Fibroblast of gingiva (primary cell): ENCODE measurements at regions not wholly inside any gene's neighbourhood (a gene's known extent, or its start where the extent isn't known, plus 50 kb on each side); places are given as distances from the start of the nearest gene placed in this dataset.

Experiments used
- DNase-seq: peaks from one replicate; pipeline ENCODE4 v3.0.0-alpha.2; 2011; ENCODE audit warnings: low read depth

- DNase-seq, result no peak
Measured at GRCh38 chr1:193346085-193346484, 159.7 kb upstream of the B3GALT2 start.

DNA sequence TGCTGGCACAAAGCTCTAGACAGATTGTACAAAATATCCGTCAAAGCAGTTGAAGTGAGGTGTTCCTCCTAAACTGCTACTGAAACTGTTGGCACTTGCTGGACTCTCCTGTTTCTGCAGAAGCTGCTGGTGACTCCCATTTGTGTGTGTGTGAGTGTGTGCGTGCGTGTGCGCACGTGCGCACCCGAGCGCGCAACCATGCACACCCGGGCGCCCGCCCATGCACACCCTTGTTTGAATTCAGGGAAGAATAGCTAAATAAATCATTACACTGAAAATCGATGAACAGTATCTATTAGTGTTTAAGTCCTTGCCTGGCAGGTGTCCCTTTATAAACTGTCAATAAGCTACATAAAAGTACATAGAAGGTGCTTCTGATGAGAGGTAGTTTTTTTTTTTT is 156.4 kb upstream of the B3GALT2 start:
- DNase-seq, result no peak

- no peak for DNase-seq
Measured at GRCh38 chr1:193340331-193340730, 153.9 kb upstream of the B3GALT2 start.

DNA sequence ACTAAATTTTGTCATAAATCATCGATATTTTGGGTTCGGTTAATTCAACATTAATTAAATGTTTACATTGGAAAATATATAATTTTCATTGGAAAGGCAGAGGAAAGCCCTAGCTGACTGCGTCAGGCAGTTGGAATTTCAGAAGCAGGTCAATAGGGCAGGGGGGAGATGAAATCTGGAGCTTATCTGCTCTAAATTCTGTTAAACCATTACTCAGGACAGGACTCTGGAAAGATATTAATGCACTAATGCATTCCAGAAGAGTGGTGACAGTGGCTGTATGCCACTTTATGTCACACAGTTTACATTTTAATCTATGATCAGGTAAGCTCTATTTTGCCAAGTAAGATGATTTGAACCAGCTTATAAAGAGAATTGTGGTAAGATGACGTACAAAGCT is 153.0 kb upstream of the B3GALT2 start:
- DNase-seq, result no peak

DNA sequence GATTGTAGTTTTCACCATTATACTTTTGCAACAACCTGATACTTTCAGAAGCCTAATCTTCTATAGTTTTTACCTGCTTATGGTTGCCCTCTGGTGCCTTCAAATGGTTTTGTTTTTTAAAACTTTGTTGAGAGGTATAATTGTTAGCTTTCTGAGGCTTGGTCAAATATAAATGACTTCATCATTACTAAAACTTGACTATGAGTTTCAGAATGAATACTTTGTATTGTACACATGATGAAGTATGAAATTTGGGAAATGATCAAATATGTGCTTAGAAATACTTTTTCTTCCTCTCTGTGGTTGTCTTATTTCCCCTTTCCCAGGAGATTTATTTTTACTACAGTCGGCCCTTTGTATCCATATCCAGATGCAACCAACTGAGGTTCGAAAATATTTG is 151.8 kb upstream of the B3GALT2 start:
- DNase-seq, result peak; percentile 7

DNA sequence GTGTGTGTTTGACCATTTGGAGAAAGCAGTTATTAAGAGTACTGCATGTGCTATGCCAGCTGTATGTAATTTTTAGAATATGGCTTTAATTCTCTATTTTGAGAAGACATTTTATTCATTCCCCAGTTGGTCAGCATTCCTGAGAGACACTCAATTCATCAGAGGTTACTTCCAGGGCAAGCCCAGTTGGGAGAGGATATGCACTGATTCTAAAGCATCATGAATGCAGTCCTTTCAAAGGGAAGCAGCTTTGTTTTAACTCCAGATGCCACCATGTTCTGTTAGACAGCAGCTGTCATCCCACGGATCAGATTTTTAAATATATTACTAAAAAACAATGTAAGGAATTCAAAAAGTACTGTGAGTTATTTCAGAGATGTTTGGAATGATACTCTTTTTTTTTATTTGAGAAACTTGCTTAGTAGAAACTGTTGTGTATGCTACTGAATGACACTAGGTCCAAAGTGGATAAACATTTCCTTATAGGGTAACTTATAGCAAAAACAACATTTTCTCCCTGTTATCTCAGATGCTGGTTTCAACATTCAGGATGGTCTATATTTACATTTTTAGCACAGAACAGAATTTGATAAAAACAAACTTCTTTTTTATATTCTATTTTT is 149.5 kb upstream of the B3GALT2 start:
- peak; percentile 83 for DNase-seq

DNA sequence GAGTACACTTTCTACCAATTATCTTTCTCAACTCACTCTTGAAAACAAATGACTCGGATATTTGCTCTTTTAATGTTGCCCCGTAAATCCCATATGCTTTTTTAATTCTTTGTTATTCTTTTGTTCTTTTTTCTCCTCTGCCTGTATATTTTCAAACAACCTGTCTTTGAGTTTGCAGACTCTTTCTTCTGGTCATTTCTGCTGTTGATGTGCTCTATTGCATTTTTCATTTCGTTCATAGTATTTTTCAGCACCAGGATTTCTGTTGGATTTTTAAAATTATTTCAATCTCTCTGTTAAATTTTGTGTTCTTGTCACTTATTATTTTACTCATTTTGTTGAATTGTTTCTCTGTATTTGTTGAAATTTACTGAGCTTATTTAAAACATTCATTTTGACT is 146.8 kb upstream of the B3GALT2 start:
- DNase-seq, result no peak

DNA sequence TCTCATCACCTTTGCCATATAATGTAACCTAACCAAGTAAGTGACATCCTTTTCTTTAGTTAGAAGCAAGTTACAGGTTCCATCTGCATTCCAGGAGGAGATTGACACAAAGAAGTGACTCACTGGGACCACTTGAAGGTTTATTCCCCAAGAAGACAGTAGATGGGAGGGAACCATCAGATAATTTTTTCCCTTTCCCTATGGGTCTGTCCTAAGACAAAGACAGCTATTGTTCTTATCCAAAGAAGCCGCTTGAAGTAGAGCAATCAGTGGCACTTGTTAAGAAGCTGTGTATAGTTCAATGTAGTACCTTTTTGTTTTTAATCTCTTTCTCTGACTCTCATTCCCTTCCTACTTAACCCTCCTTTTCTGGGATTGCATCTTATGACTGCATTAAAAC is 139.9 kb upstream of the B3GALT2 start:
- DNase-seq, result no peak

DNA sequence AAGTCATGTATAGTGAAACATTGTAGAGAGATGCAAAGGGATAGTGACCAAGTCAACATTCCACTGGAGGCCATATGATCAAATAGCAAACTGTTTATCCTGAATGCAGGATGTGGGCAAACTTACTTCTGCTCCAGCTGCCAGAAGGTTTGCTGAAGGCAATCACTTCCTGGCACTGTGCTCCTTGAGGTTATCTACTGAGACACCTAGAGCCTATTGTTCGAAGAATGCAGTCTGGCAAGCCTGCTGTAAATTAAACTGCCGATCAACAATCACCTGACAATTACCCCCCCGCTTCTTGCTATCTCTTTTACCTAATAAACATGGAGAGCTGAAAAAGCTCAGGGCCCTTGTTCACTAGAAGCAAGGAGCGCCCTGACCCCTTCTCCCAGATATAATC is 139.4 kb upstream of the B3GALT2 start:
- no peak for DNase-seq

DNA sequence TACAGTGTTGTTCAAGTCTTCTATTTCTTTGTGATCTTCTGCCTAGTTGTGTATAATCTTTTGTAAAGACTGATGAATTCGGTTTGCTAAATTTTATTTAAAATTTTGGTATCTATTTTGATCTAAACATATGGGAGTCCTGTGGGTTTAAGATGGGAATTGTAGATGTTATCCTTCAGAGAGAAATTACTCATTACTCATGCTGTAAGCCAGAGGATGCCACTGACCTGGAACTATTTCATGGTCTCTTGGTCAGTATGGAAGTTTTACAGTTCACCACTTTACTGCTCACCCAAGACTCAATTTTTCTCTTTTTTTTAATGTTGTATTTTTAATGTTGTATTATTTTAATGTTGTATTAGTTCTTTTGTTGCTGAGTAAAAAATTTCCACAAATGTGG is 138.6 kb upstream of the B3GALT2 start:
- no peak for DNase-seq

GRCh38 chr1:193322211-193322610 is 135.8 kb upstream of the B3GALT2 start:
- DNase-seq, result peak; percentile 62

GRCh38 chr1:193321242-193321840 is 134.9 kb upstream of the B3GALT2 start:
- no peak for DNase-seq

DNA sequence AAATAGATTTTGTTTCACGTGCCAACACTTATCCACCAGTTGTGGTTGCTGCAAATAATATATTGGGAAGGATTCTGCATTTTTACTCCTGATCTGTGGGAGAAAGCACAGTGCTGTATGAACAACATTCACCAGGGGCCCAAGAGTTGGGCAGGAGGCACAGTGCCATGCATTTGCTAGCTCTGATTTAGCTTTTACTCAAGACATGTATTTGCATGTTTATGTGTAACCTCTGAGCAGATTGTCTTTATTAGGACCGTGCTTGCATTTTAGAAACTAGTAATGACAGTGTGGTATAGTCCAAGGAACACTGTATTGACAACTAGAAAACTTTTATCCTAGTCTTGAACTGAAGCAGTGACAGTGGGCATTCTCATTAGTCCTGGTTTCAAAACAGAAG is 133.9 kb upstream of the B3GALT2 start:
- peak; percentile 14 for DNase-seq

DNA sequence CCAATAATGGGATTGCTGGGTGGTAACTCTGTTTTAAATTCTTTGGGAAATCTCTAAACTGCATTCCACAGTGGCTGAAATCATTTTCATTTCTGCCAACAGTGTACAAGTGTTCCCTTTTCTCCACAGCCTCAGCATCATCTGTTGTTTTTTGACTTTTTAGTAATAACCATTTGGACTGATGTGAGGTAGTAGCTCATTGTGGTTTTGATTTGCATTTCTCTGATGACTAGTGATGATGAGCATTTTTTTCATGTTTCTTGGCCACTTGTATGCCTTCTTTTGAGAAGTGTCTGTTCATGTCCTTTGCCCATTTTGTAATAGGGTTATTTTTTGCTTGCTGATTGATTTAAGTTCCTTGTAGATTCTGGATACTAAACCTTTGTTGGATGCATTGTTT is 131.9 kb upstream of the B3GALT2 start:
- peak; percentile 5 for DNase-seq

DNA sequence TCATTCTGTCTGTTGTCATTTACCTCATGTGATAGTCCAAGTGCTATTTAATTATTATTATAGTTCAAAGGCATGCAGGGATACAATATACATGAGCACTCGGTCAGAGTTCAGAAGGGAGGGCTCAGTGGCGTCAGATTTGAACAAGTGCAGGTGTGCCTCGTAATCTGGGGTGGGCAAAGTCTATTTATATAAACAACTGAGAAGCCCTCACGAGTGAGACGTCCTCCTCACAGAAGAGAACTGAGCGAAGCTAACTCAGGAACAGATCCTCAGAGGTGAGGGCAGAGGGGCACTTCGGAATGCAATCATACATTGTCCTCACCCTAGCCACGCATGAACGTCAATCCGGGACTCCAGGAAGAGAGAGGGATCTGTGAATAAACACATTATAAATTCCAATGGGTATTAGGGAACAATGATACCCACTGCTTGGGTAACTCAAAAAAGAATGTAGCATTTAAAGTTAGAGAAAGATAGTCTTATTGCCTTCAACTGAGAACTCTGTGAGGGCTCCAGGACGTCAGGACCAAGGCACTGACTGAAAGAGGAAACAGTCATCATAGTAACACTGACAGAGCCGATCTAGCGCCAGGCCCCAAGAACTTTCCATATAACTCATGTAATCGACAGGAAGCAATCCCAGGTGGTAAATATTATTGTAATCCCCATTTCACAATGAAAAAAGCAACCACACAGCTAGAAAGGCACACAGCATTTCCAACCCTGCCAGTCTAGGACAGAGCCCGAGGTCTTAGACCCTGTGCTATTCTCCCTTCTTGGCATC is 127.1 kb upstream of the B3GALT2 start:
- no peak for DNase-seq

- DNase-seq, result no peak
Measured at GRCh38 chr1:193312432-193312831, 126.0 kb upstream of the B3GALT2 start.

DNA sequence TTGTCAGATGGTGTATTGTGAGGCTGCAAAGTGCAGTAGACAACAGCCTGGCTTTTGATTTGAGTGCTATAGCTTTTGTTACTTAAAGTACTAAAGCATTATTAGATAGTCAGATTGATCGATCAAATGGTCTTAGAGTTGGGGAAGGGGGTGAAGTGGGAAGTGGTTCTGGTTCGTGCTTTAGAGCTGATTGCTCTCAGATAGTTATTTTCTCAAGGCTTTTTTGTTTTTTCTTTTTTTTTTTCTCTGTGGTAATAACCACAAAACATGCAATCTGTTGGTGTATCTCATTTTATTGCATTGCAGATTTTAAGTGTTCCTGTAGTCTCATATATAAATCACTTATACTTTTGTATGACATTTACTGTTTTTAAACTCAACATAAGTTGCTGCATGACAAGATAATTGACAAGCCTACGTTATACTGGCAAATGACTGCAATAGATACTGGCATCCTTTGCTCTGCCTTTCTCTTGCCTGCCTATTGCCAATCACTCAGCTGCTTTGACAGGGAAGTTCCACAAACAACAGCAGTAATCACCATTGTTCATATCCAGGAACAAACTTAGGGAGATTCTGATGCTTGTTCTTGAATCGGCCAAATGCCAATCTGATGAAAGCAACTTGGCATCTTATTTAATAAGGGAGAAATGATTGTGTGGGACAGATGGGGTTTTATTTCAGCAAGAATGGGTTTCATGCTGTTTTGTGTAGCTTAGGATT is 125.0 kb upstream of the B3GALT2 start:
- no peak for DNase-seq

- no peak for DNase-seq
Measured at GRCh38 chr1:193310564-193310963, 124.2 kb upstream of the B3GALT2 start.

DNA sequence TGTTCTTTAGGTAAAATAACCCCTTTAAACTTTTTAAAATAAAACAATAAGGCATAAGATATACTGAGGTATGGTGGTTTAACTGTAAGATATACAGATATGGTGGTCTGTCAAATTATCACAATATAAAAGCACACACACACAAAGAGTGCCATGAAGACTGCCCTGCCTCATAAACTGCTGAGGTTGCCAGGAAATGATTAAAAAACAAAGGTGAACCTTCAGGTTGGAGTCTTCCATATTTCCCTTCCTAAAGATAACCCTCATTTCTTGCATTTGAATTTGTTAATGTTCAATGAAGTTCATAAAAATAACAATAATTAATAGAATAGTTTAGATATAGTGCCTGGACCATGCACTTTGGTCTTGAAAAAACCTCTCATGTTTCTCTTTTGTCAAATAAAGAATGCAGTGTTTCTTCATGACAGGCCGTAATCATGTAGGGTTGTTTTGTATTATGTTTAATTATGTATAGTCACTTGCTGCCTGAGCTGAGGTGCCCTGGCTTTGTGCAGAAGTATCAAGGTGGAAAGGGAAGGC is 123.6 kb upstream of the B3GALT2 start:
- DNase-seq, result no peak

- DNase-seq, result no peak
Measured at GRCh38 chr1:193308438-193308837, 122.0 kb upstream of the B3GALT2 start.

- no peak for DNase-seq
Measured at GRCh38 chr1:193306430-193306829, 120.0 kb upstream of the B3GALT2 start.
